ENCODE measurements at regions not wholly inside any gene's neighbourhood (a gene's known extent, or its start where the extent isn't known, plus 50 kb on each side); places are given as distances from the start of the nearest gene placed in this dataset.
"Not testable (repeated sequence)": the region's sequence is repeated elsewhere in the genome, so short reads cannot be mapped to it uniquely, and the experiment has no call there.

DNA sequence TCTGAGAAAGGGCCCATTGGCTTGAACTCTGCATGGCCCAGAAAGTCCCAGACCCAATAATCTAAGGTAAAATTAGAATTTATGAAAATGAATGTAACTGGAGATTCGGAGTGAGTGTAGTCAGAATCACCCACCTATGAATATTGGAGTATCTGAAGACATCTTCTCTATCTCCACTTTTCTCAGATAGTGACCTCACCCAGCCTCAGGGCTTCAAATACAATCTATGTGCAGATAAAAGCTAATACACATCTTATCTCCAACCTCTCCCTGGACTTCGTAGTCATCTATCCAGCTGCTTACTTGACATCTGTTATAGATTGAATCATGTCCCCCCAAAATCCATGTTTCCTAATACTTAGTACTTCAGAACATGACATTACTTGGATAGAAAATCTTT lies 263.2 kb downstream of the RAD51AP2 start:
- no peak for DNase-seq (ENCODE audit: low read depth in 2 of 2)

DNA sequence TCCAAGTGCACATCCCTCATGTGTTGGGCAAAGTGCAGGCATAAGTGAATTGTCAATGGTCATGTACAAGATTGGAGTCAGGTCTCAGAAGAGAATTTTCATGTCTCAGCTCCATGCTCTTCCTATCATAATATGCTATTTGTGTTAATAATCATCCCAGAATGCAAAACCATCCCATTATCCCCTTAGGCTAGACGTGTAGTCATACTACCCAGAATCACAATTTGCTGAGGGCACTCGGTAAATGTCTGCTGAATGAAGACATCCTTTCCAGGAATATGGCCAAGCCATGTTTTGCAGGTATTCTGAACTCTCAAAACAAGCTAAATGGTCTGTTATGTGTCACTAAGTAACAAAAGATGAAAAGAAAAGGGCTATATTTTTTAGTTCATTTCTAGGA lies 263.8 kb downstream of the RAD51AP2 start:
- DNase-seq (ENCODE audit: low read depth in 2 of 2), result no peak

DNA sequence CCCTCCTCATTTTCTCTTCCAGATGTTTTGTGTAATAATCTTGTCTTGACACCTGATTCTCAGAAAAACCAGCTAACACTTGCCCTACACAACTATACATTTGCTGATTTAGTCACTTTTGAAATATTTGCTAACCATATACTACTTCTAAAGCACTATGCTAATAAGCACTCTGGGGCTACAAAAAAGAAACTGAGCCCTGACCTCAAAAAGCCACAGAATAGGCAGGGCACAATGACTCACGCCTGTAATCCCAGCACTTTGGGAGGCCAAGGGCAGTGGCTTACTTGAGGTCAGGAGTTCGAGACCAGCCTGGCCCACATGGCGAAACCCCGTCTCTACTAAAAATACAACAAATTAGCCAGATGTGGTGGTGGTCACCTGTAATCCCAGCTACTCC lies 266.0 kb downstream of the RAD51AP2 start:
- DNase-seq (ENCODE audit: low read depth in 2 of 2), result no peak

DNA sequence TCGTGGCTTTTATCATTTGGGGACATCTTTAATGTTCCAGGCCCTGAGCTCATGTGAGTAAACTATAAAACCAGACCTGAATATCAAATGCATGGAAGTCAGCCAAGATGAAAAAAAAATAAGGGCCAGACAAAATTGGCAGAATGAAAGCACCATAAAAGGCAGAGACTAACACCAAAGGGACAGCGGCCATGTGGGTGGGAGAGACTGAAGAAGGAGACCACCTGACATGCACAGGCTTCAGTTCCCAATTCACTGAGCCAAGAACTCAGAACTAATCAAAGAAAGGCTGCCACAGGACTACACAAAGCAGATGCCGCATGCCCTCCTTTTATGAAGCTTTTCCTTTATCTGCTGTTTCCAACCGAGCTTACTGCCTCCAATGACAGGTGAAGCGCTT lies 267.1 kb downstream of the RAD51AP2 start:
- no peak for DNase-seq (ENCODE audit: low read depth in 2 of 2)

DNA sequence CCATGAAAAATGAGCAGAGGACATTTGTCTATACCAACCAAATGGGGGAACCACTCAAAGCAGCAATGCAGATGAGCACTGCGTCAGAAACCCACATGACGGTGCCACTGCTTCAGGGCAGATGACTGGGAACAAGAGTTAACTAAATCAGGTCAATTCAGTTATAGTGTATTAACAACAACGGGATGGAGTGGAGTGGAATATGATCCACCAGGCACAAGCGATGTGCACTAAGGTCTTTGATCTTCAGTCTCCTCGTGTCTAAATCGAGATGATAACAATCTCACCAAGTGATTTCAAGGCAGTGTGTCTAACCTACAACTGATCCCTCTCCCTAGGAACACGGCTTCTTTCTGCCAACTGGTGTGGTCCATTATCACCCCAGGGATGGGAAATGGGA lies 269.0 kb downstream of the RAD51AP2 start:
- DNase-seq (ENCODE audit: low read depth in 2 of 2), result no peak

DNA sequence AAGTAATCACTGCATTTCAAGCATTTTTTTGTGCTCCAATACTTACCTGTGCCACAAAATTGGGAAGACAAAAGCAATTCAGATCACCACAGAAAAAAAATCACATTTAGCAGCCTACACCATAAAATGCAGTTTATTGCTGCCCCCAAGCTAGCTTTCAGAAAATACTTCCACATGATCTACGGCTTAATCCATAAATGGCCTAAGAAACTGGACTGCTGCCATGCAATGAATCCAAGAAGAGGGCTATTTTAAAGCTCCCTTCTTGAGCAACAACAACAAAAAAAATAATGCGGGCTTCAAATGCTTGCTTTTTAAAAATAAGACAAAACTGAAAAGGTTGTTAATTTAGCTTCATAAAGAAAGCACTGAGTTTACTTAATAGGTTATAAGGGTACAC lies 272.3 kb downstream of the RAD51AP2 start:
- no peak for DNase-seq (ENCODE audit: low read depth in 2 of 2)

DNA sequence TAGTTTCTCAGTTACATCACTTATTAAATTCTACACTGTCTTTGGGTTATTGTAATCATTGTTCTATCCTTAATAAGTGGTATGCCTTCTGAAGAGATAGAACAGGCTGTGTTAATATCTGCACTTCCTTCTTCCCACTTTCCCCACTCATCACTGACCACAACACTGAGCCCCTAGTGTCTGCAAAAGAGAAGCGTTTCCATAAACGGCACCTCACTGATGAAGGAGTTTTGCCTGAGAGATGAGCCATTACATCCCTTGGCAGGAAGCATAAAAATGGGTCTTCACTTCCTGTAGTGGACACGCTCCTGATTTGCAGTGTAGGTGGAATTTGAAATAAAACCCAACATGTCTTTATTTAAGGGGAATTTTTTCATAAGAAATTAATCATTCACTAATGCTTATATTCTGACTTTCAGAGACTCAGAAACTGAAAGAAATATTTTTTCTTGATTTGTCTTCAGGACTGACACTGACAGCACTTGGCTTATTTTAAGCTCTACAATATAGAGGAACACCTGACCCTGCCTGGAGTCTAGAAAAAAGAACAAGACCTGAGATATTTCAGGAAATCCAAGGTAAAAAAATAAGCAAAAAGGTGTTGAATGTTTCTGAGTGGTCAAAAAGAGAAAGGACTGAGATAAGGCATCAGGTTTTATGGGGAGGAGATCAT lies 275.3 kb downstream of the RAD51AP2 start:
- no peak for DNase-seq (ENCODE audit: low read depth in 2 of 2)

DNA sequence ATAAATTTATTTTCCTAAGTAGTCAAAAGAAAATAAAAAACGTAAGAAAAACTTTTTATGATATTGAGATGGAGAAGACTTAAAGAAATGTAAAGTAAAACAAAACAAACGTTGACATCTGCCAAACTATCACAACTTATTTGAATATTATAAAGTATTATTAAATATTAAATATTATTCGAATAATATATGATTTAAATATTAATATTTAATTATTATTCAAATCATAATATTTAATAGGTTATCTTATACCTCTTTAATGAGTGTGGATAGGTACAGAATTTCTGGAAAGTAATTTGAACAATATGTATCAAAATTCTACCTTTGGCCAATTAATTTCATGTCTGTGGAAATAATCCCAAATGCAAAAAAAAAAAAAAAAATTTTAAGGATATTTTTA lies 278.7 kb downstream of the RAD51AP2 start:
- no peak for DNase-seq (ENCODE audit: low read depth in 2 of 2)

DNA sequence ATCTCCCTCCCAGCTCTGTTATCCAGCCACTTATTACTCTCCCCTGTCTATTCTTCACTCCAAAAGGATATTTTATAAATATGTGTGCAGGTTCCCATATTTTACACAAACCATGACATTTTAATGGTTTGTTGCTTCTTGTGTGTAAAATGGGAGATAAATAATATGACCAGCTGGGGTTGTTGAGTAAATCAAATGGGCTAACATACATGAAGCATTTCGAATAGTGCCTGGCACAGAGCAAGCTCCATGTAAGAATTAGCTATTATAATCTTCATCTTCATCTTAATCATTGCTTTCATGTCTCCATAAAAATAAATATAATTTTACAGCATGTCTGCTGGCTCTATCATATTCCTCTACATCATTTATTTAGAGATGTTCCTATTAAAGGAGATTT lies 283.1 kb downstream of the RAD51AP2 start:
- no peak for DNase-seq (ENCODE audit: low read depth in 2 of 2)

DNA sequence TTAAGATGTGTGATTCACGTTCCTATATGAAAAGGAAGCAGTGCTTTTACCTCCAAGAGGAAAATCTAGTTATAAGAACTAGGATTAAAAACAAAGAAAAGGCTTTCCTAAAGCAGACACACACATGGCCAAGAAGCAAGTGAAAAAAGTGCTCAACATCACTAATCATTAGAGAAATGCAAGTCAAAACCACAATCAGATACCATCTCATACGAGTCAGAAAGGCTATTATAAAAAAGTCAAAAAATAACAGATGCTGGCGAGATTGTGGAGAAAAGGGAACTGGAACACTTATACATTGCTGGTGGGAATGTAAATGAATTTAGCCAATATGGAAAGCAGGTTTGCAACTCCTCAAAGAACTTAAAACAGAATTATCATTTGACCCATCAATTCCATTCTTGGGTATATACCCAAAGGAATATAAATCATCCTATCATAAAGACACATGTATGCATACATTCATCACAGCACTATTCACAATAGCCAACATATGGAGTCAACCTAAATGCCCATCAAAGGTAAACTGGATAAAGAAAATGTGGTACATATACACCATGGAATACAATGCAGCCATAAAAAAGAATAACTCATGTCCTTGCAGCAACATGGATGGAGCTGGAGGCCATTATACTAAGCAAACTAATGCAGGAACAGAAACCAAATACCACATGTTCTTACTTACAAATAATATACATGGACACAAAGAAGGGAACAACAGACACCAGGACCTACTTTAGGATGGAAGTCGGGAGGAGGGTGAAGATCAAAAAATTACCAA lies 285.3 kb downstream of the RAD51AP2 start:
- DNase-seq (ENCODE audit: low read depth in 2 of 2), result no peak

DNA sequence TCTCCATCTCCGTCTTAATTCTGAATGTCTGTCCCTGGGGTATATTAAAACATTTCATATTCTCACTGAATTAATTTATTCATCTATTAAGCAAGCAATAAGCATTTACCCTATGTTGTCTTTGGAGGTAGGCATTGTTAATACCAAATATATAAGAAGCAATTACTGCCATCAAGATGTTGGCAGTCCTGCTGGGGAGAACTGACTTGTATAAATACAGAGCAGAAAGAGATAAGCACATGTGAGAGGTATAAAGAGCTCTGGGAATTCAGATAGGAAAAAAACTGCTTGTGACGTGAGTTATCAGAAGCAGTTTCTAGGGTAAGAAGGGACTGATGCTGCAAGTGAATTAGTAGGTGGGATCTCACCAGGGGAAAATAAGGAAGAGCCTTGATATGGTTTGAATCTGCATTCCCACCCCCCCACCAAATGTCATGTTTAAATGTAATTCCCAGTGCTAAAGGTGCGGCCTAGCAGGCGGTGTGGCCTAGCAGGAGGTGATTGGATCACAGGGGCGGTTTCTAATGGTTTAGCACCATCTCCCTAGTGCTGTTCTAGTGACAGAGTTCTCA lies 286.8 kb downstream of the RAD51AP2 start:
- no peak for DNase-seq (ENCODE audit: low read depth in 2 of 2)

DNA sequence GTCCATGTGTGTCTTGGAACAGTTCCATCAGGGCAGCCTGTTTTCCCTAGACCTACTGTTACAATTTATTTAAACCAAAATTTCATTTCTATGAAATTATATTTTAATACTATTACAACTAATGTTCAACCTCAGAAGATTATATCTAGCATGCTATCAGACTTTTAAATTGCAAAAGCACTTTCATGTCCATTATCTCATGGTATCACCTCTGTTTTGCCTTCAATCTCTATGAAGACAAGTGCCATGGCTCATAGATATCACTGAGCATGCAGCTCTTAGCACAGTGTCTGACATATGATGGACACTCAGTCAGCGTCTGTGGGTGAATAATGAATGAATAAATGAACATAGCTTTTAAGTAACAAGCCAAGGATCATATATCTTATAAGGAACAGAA lies 288.8 kb downstream of the RAD51AP2 start:
- DNase-seq (ENCODE audit: low read depth in 2 of 2), result no peak

DNA sequence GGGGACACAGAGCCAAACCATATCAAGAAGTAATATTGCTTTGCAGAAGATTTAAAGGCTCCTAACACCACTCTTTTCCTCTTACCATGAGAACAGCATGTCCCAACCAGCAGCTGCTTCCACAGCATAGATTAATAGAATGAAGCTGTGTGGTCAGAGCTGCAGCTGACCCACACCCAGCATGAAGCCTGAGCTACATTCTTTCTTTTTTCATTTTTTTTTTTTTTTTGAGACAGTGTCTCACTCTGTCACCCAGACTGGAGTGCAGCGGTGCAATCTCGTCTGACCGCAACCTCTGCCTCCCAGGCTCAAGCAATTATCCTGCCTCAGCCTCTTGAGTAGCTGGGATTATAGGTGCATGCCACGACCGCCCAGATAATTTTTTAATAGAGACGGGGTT lies 289.8 kb downstream of the RAD51AP2 start:
- DNase-seq (ENCODE audit: low read depth in 2 of 2), result no peak

DNA sequence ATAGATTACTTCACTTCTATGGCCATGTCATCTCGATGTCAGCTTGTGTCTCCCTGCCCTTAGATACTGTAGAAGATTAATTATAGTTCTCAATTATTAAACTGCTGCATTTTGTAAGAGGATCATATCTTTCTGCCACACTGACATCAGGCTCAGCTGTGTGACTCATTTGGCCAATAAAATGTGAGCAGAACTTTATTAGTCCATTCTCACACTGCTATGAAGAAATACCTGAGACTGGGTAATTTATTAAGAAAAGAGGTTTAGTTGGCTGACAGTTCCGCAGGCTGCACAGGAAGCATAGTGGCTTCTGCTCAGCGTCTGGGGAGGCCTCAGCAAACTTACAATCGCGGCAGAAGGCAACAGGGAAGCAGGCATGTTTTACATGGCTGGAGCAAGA lies 290.4 kb downstream of the RAD51AP2 start:
- no peak for DNase-seq (ENCODE audit: low read depth in 2 of 2)

DNA sequence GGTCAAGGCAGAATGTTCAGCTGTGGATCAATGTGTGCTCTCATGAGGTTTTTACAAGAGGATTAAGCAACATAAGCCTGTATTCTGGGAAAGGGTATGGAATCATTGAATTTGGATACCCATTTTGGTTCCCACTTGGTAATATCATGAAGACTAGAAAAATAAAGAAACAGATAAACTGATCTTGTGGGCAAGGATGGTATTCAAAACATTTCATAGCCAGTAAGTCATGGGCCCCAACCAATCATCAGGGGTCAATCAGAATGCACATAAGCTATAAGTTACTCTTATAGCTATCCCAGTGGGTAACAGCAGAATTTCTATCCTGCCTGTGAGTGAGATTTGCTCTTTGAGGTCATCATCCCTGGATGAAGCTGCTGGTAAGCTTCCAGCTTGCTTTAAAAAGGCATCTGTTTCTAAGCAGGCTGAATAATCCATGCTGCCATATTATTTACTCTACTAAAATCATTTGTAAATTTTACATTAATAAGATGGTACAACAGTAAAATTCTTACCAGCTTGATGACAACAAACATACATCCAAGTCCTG lies 291.2 kb downstream of the RAD51AP2 start:
- DNase-seq (ENCODE audit: low read depth in 2 of 2), result no peak

DNA sequence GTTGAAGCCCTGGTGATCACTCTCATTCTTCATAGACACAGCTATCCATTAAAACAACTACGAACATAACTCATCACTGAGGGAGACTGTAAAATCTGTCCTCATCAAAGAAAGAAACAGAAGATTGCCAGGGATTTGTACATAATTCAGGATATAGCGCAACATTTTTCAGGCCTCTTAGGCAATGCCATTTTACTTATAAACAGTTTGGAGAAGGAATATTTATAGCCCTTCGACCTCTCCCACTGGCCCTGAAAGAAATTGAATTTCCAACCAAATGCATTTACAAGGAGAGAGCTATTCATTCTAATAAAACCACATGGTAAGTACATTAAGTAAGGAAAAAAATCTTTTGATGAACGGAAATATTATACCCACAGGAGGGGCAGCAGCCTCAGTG lies 295.0 kb downstream of the RAD51AP2 start:
- DNase-seq (ENCODE audit: low read depth in 2 of 2), result no peak

DNA sequence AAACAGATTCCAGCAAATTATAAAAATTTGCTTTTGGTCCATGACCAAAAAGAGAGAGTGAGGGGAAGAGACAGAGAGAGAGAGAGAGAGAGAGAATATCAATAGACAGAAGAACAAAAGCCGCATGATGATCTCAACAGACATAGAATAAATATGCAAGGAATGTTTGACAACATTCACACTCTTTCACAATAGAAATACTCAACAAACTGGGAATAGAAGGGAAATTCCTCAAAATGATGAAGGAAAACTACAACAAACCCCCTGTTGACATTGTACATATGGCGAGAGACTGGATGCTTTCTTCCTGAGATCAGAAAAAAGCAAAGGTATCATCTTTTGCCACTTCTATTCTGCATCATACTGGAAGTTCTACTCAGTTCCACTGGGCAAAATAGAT lies 309.7 kb downstream of the RAD51AP2 start:
- no peak for DNase-seq (ENCODE audit: low read depth in 2 of 2)

DNA sequence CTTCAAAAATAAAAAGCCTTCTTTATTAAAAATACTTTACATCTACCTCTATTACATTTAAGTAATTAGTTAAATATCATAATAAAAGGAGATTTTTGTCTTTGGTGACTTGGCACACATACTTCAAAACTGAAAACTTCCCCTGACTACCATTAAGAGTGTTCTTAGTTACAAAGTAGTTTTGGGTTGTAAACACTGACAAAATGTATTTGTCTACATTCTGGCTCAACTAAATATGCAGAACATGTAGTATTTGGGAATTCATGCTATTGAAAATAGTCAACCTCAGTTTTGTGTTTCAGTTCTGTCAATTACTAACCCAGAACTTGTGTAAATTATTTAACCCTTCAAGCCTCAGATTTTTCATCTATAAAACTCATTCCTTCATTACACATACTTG lies 311.5 kb downstream of the RAD51AP2 start:
- no peak for DNase-seq (ENCODE audit: low read depth in 2 of 2)

DNA sequence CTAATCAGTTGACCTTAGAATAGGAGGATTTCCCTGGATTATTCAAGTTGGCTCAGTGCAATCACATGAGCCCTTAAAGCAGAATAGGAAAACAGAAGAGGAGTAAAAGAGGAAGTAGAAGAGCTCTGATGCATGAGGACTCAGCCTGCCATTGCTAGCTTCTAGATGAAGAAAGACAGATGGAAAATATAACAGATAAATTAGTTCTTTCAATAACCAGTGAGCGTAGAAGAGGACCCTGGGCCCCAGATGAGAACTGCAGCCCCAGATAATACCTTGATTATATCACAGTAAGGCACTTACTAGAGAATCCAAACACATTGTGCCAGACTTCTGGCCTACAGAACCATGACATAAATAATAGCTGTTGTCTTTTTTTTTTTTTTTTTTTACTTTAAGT lies 314.0 kb downstream of the RAD51AP2 start:
- DNase-seq (ENCODE audit: low read depth in 2 of 2), result not testable (repeated sequence)

DNA sequence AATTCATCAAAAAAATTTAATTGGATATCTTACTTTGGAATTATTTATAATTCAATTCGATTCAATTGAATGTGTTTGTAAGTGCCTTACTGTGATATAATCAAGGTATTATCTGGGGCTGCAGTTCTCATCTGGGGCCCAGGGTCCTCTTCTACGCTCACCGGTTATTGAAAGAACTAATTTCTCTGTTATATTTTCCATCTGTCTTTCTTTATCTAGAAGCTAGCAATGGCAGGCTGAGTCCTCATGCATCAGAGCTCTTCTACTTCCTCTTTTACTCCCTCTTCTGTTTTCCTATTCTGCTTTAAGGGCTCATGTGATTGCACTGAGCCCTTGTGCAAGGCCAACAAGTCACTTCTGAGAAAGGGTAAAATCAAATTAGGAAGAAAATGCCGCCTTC lies 315.6 kb downstream of the RAD51AP2 start:
- DNase-seq (ENCODE audit: low read depth in 2 of 2), result not testable (repeated sequence)

DNA sequence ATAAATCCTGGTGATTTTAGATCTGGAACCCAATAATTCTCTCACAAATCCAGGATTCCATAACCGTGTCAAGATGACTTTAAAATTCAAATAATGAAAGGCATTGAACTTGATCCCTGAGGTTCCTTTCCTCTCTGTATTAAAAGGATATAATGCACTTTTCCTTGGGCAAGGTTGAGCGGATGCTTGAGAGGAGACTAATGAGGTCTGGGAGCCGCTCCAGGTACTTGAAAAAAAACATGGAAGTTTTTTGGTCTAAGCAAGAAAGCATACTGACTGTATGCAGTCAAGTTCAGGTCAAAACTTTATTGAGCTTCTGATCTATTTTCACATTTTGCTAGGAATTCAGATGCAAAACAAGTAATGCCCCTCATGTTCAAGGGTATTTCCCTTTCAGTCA lies 318.5 kb downstream of the RAD51AP2 start:
- DNase-seq (ENCODE audit: low read depth in 2 of 2), result no peak

DNA sequence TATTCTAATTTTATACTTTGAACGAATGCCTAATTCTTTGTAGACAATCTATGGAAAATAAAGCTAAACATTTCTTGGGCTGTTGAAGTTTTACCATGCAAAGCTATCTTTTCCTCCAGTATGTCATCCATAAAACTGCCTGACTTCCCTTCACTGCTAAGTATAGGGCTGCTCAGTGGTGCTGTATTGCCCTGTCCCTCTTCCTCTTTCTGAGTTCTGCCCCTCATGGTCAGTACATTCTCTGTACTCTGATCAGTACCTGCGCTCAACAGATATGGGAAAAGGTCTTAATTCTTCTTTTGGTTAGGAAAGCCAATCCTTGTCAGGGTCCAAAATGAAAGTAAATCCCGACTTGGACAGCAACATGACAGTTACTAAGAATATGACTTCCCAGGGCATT lies 321.9 kb downstream of the RAD51AP2 start:
- DNase-seq (ENCODE audit: low read depth in 2 of 2), result no peak

DNA sequence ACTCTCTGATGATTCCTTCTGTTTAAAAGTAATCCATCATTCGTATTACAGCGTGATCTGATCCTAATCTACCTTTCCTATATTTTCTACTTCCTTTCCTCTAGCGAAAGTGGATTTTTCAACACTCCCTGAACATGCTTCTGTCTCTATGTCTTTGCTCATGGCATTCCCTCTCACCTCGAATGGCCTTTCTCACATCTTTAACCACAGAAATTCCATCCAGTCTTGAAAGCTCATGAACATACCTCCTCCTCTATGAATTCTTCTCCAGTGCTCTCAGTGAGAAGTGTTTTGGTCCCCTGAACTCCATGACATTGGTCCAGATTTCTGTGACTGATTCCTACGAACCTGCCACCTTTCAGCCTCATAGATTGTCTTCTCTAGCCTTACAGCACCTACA lies 323.2 kb downstream of the RAD51AP2 start:
- DNase-seq (ENCODE audit: low read depth in 2 of 2), result no peak

Data from stimulated activated CD4-positive, alpha-beta T cell treated with anti-CD3 and anti-CD28 coated beads, Interleukin-1b, Interleukin-23, amount 100 ng/mL, for 1 hour (primary cell).